ENCODE measurements at regions not wholly inside any gene's neighbourhood (a gene's known extent, or its start where the extent isn't known, plus 50 kb on each side); places are given as distances from the start of the nearest gene placed in this dataset.

GRCh38 chr17:71292006-71292405 is 828.8 kb upstream of the SOX9 start:
- CTCF ChIA-PET (ENCODE audit: partially characterized antibody): interaction anchor here (0.6 kb wide), 1 partner anchor 1168 kb away, joined by 3 read pairs; no protein-coding TSS in a partner anchor
- H2AFZ ChIP-seq (ENCODE audit: low read length): no peak overlapping the region
- POLR2A ChIA-PET (ENCODE audit: partially characterized antibody): no interaction called here
- H3K4ac ChIP-seq (replicated peaks; ENCODE audit: insufficient read length, low read depth, low read length): no peak overlapping the region
- FAIRE-seq (no peak), DNase-seq (ENCODE audit: low read depth in 1 of 2, low spot score in 2 of 2) (no peak)
- no peak overlapping the region for H3K4me3 ChIP-seq (ENCODE audit: extremely low read depth in 1 of 4, insufficient read depth in 2 of 4, low read depth in 3 of 4, low read length in 4 of 4)
- H4K91ac ChIP-seq (replicated peaks; ENCODE audit: insufficient read length, low read length): no peak overlapping the region
- H3K14ac ChIP-seq (ENCODE audit: insufficient read length): no peak overlapping the region
- no peak overlapping the region for H4K5ac ChIP-seq (ENCODE audit: insufficient read length, low read depth, low read length)
- peaks cover 0 to 13% (median 11%) of the 10 kb centered on the region in 4 experiments; a peak in 6 of 7 replicates for H3K27me3 ChIP-seq (replicated peaks in 1 of 4; ENCODE audit: control insufficient read depth in 3 of 4, extremely low read depth in 1 of 4, insufficient read depth in 3 of 4, low read length in 3 of 4)
- no peak overlapping the region for H2BK20ac ChIP-seq (ENCODE audit: low read length)
- no peaks in the 10 kb centered on the region for H3K79me2 ChIP-seq (ENCODE audit: control insufficient read depth in 1 of 2, insufficient read depth in 2 of 2, low read length in 2 of 2)
- TF ChIP-seq SP2 (IDR thresholded peaks at IDR 0.05; ENCODE audit: low read length) (no peak), NRF1 (IDR thresholded peaks at IDR 0.05; ENCODE audit: low read depth, low read length) (no peak)
- peaks cover 0 to 1% of the 10 kb centered on the region in 2 experiments for H4K20me1 ChIP-seq (replicated peaks in 1 of 2; ENCODE audit: control insufficient read depth in 1 of 2, insufficient read depth in 2 of 2, low read length in 2 of 2)
- H3K4me2 ChIP-seq (ENCODE audit: insufficient read depth in 1 of 2, low read depth in 2 of 2, low read length in 2 of 2): no peak overlapping the region
- no peaks in the 10 kb centered on the region for H3K79me1 ChIP-seq (ENCODE audit: low read depth, low read length)
- H3K4me1 ChIP-seq (replicated peaks in 1 of 4; ENCODE audit: control insufficient read depth in 3 of 4, insufficient read depth in 4 of 4, low read length in 3 of 4): peaks cover 0 to 5% (median 3%) of the 10 kb centered on the region in 4 experiments; a peak in 3 of 7 replicates
- H3K27ac ChIP-seq (ENCODE audit: low read depth, low read length): no peak overlapping the region
- no peak overlapping the region for H4K8ac ChIP-seq (ENCODE audit: extremely low read depth, insufficient read depth, low read length)
- H3K23ac ChIP-seq (ENCODE audit: insufficient read length): no peak overlapping the region
- no peaks in the 10 kb centered on the region for H3K36me3 ChIP-seq (ENCODE audit: control insufficient read depth in 2 of 4, insufficient read depth in 4 of 4, low read length in 3 of 4)
- H2BK15ac ChIP-seq (ENCODE audit: low read length): no peak overlapping the region
- no peak overlapping the region for H2BK120ac ChIP-seq (replicated peaks; ENCODE audit: low read depth, low read length)
- no peak overlapping the region for H2AK5ac ChIP-seq (ENCODE audit: low read depth, low read length)
- WGBS, 2 experiments (ENCODE audit: extremely low coverage in 1 of 2, insufficient coverage in 1 of 2, insufficient read length in 1 of 2, insufficient replicate concordance in 2 of 2, low coverage in 1 of 2, low lambda C conversion rate in 2 of 2, missing lambda C conversion rate in 1 of 2): 79% methylated on average over 1 of the region's 1 CpG; no CpG with 5 or more reads in 1 of the 2 experiments
- H3K9me3 ChIP-seq (ENCODE audit: insufficient read depth in 2 of 2, low read depth in 1 of 2, low read length in 1 of 2): no peaks in the 10 kb centered on the region
- H3K18ac ChIP-seq (ENCODE audit: extremely low read depth, low read length): no peak overlapping the region
- no peaks in the 10 kb centered on the region for H3K23me2 ChIP-seq (ENCODE audit: low read depth, low read length)
- H3K56ac ChIP-seq (replicated peaks; ENCODE audit: insufficient read length, low read depth, low read length): no peak overlapping the region
- H2BK12ac ChIP-seq (ENCODE audit: low read depth, low read length): no peak overlapping the region
- H2BK5ac ChIP-seq (ENCODE audit: low read depth, low read length): no peak overlapping the region
- no peak overlapping the region for H3K9ac ChIP-seq (replicated peaks in 1 of 4; ENCODE audit: extremely low read depth in 1 of 4, low read depth in 3 of 4, low read length in 3 of 4)
